WI38 (cell line): ENCODE measurements at regions not wholly inside any gene's neighbourhood (a gene's known extent, or its start where the extent isn't known, plus 50 kb on each side); places are given as distances from the start of the nearest gene placed in this dataset.

Experiments
- H3K4me3 ChIP-seq: 2 replicates; pipeline ENCODE4 v1.5.1; 2011; ENCODE audit warnings: low read depth, mild to moderate bottlenecking, control low read depth, low read length
- CTCF ChIP-seq: IDR thresholded peaks from 2 replicates; pipeline ENCODE4 v1.5.1; 2012; ENCODE audit warnings: low read depth, mild to moderate bottlenecking, control low read depth, low read length

- no peak for TF ChIP-seq CTCF
- no peak overlapping the region for H3K4me3 ChIP-seq
These were observed 77.5 kb upstream of the CACNA1A start for GRCh38 chr19:13583753-13584152.

GRCh38 chr19:13583114-13583513 is 76.8 kb upstream of the CACNA1A start:
- no peak for TF ChIP-seq CTCF
- no peak overlapping the region for H3K4me3 ChIP-seq

- H3K4me3 ChIP-seq: no peak overlapping the region
- no peak for TF ChIP-seq CTCF
These were observed 75.3 kb upstream of the CACNA1A start for GRCh38 chr19:13581576-13581975.

GRCh38 chr19:13579388-13580060 is 73.2 kb upstream of the CACNA1A start:
- H3K4me3 ChIP-seq: no peak overlapping the region
- no peak for TF ChIP-seq CTCF

- no peak overlapping the region for H3K4me3 ChIP-seq
- TF ChIP-seq CTCF: no peak
These were observed 70.4 kb upstream of the CACNA1A start for GRCh38 chr19:13576726-13577125.

- no peak overlapping the region for H3K4me3 ChIP-seq
- TF ChIP-seq CTCF: peak; percentile 61
These were observed 68.7 kb upstream of the CACNA1A start for GRCh38 chr19:13574933-13575332.

GRCh38 chr19:13573056-13573667 is 66.9 kb upstream of the CACNA1A start:
- no peak overlapping the region for H3K4me3 ChIP-seq
- no peak for TF ChIP-seq CTCF
